Lower leg skin (tissue), 3 donors: ENCODE measurements at regions not wholly inside any gene's neighbourhood (a gene's known extent, or its start where the extent isn't known, plus 50 kb on each side); places are given as distances from the start of the nearest gene placed in this dataset.

Experiments used
- POLR2A ChIP-seq, 2 donors: fragments of 450-650 bp; IDR thresholded peaks; one replicate each; pipeline ENCODE4 v1.6.1; 2016 to 2017; ENCODE audit warnings: antibody characterized with exemption in 2 of 2, mild to moderate bottlenecking in 1 of 2, moderate library complexity in 1 of 2
- TF ChIP-seq, protein P1 (sequence below), 3 donors: fragments of 450-650 bp; IDR thresholded peaks; one replicate each; pipeline ENCODE4 v1.5.1; 2016; ENCODE audit warnings: antibody characterized with exemption in 3 of 3, mild to moderate bottlenecking in 3 of 3, moderate library complexity in 2 of 3

DNA sequence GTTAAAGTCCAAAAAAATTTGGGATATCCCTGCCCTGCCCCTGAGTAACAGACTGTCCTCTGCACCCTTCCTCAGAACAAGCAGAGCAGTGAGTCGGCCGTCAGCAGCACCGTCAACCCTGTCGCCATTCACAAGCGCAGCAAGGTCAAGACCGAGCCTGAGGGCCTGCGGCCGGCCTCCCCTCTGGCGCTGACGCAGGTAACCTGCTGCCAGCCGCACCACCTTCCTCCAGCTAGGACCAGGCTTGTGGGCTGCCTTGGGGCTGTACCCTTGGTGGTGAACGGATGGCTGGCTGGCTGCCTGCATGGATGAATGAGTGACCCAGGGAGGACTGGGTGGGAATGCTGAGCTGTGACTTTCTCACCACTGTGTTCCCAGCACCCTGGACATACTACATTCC is 236.2 kb downstream of the GLI2 start:
- TF ChIP-seq, protein P1, sequence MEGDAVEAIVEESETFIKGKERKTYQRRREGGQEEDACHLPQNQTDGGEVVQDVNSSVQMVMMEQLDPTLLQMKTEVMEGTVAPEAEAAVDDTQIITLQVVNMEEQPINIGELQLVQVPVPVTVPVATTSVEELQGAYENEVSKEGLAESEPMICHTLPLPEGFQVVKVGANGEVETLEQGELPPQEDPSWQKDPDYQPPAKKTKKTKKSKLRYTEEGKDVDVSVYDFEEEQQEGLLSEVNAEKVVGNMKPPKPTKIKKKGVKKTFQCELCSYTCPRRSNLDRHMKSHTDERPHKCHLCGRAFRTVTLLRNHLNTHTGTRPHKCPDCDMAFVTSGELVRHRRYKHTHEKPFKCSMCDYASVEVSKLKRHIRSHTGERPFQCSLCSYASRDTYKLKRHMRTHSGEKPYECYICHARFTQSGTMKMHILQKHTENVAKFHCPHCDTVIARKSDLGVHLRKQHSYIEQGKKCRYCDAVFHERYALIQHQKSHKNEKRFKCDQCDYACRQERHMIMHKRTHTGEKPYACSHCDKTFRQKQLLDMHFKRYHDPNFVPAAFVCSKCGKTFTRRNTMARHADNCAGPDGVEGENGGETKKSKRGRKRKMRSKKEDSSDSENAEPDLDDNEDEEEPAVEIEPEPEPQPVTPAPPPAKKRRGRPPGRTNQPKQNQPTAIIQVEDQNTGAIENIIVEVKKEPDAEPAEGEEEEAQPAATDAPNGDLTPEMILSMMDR (IDR thresholded peaks at IDR 0.05): no peak
- TF ChIP-seq POLR2A (IDR thresholded peaks at IDR 0.05): no peak
